ENCODE measurements at regions not wholly inside any gene's neighbourhood (a gene's known extent, or its start where the extent isn't known, plus 50 kb on each side); places are given as distances from the start of the nearest gene placed in this dataset.

DNA sequence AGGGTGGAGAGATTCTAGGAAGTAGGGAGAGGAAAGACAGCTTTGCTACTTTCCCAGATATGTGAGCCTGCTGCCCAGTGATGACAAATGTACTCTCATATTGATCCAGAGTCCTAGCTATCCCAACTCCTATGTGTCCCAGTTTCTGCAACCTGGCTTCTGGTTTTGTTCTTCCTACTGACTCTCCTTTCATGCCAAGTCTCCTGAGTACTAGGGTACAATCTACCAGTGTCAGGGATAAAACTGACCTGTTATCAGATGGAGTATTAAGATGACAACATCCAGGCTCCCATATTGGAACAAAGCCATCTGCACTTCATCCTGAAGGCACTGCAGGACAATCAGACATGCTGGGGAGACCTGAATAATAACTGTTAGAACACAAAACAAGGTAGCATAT is 233.7 kb upstream of the PHYHIPL start:
- POLR2A ChIA-PET = no interaction called here
- H3K36me3 ChIP-seq (ENCODE audit: control insufficient read depth in 2 of 2, insufficient read depth in 2 of 2, low read length in 1 of 2) = no peaks in the 10 kb centered on the region
- DNase-seq (ENCODE audit: low read depth, low spot score) (no peak), FAIRE-seq (no peak), ATAC-seq (no peak)
- H3K4me1 ChIP-seq (ENCODE audit: control insufficient read depth, insufficient read depth, low read length) = no peaks in the 10 kb centered on the region
- no peaks in the 10 kb centered on the region for H4K20me1 ChIP-seq (ENCODE audit: control insufficient read depth, insufficient read depth)
- no peaks in the 10 kb centered on the region for H3K9me3 ChIP-seq (replicated peaks; ENCODE audit: control insufficient read depth, insufficient read depth, low read length)
- H3K4me3 ChIP-seq = no peak overlapping the region
- H3K9ac ChIP-seq (ENCODE audit: control insufficient read depth, insufficient read depth, low read length) = no peak overlapping the region
- 0 out of 4 replicates have a peak, but pooled peaks cover 0 to 1% of the 10 kb centered on the region in 2 experiments for H3K27me3 ChIP-seq (replicated peaks in 1 of 2; ENCODE audit: control insufficient read depth in 2 of 2, insufficient read depth in 2 of 2, low read length in 1 of 2)
- no TSS peak for BruUV-seq (replicated peaks)
- SMC1A ChIA-PET (ENCODE audit: uncharacterized antibody, unreplicated experiment) = no interaction called here
- no peaks in the 10 kb centered on the region for H3K79me2 ChIP-seq (ENCODE audit: control insufficient read depth, insufficient read depth, low read length)
- CTCF ChIA-PET = interaction anchor here (2.6 kb wide), 1 partner anchor 9 kb away, joined by 10 read pairs; no protein-coding TSS in a partner anchor
- intact Hi-C loops (cut with micrococcal nuclease; ENCODE audit: unreplicated experiment) (no loop called here), in situ Hi-C loops (cut with MboI) (no loop called here)
- no peak overlapping the region for H3K27ac ChIP-seq (ENCODE audit: control insufficient read depth, insufficient read depth)
- no peak overlapping the region for H3K4me2 ChIP-seq (ENCODE audit: control insufficient read depth, insufficient read depth)
- no peak overlapping the region for H2AFZ ChIP-seq (ENCODE audit: control insufficient read depth, low read depth, low read length)
- RAD21 ChIA-PET (ENCODE audit: unreplicated experiment) = interaction anchor here (1.0 kb wide), 1 partner anchor 9 kb away, joined by 3 read pairs; no protein-coding TSS in a partner anchor
- TF ChIP-seq, protein P1, sequence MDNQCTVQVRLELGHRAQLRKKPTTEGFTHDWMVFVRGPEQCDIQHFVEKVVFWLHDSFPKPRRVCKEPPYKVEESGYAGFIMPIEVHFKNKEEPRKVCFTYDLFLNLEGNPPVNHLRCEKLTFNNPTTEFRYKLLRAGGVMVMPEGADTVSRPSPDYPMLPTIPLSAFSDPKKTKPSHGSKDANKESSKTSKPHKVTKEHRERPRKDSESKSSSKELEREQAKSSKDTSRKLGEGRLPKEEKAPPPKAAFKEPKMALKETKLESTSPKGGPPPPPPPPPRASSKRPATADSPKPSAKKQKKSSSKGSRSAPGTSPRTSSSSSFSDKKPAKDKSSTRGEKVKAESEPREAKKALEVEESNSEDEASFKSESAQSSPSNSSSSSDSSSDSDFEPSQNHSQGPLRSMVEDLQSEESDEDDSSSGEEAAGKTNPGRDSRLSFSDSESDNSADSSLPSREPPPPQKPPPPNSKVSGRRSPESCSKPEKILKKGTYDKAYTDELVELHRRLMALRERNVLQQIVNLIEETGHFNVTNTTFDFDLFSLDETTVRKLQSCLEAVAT (IDR thresholded peaks at IDR 0.05) = no peak
- TF ChIP-seq SUZ12 (IDR thresholded peaks at IDR 0.05; ENCODE audit: unreplicated experiment) = no peak
- TF ChIP-seq, protein P2, sequence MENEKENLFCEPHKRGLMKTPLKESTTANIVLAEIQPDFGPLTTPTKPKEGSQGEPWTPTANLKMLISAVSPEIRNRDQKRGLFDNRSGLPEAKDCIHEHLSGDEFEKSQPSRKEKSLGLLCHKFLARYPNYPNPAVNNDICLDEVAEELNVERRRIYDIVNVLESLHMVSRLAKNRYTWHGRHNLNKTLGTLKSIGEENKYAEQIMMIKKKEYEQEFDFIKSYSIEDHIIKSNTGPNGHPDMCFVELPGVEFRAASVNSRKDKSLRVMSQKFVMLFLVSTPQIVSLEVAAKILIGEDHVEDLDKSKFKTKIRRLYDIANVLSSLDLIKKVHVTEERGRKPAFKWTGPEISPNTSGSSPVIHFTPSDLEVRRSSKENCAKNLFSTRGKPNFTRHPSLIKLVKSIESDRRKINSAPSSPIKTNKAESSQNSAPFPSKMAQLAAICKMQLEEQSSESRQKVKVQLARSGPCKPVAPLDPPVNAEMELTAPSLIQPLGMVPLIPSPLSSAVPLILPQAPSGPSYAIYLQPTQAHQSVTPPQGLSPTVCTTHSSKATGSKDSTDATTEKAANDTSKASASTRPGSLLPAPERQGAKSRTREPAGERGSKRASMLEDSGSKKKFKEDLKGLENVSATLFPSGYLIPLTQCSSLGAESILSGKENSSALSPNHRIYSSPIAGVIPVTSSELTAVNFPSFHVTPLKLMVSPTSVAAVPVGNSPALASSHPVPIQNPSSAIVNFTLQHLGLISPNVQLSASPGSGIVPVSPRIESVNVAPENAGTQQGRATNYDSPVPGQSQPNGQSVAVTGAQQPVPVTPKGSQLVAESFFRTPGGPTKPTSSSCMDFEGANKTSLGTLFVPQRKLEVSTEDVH (IDR thresholded peaks at IDR 0.05; ENCODE audit: low read depth, partially characterized antibody) = no peak
- no peak for TF ChIP-seq BHLHE40 (IDR thresholded peaks at IDR 0.05; ENCODE audit: borderline replicate concordance in 1 of 2, low read depth in 2 of 2, low read length in 1 of 2)
- TF ChIP-seq RFX5 (IDR thresholded peaks at IDR 0.05; ENCODE audit: low read depth, low read length) = no peak
- TF ChIP-seq MYB (IDR thresholded peaks at IDR 0.05; ENCODE audit: borderline replicate concordance, low read depth, low read length) = no peak
- no peak for TF ChIP-seq FOXK2 (IDR thresholded peaks at IDR 0.05)
- TF ChIP-seq, protein P3, sequence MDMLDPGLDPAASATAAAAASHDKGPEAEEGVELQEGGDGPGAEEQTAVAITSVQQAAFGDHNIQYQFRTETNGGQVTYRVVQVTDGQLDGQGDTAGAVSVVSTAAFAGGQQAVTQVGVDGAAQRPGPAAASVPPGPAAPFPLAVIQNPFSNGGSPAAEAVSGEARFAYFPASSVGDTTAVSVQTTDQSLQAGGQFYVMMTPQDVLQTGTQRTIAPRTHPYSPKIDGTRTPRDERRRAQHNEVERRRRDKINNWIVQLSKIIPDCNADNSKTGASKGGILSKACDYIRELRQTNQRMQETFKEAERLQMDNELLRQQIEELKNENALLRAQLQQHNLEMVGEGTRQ (IDR thresholded peaks at IDR 0.05; ENCODE audit: borderline replicate concordance, low read depth, low read length) = no peak
- no peak for TF ChIP-seq TBL1XR1 (IDR thresholded peaks at IDR 0.05; ENCODE audit: low read depth, low read length)
- TF ChIP-seq, protein P4, sequence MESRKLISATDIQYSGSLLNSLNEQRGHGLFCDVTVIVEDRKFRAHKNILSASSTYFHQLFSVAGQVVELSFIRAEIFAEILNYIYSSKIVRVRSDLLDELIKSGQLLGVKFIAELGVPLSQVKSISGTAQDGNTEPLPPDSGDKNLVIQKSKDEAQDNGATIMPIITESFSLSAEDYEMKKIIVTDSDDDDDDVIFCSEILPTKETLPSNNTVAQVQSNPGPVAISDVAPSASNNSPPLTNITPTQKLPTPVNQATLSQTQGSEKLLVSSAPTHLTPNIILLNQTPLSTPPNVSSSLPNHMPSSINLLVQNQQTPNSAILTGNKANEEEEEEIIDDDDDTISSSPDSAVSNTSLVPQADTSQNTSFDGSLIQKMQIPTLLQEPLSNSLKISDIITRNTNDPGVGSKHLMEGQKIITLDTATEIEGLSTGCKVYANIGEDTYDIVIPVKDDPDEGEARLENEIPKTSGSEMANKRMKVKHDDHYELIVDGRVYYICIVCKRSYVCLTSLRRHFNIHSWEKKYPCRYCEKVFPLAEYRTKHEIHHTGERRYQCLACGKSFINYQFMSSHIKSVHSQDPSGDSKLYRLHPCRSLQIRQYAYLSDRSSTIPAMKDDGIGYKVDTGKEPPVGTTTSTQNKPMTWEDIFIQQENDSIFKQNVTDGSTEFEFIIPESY (IDR thresholded peaks at IDR 0.05) = no peak
- no peak for TF ChIP-seq KDM1A (IDR thresholded peaks at IDR 0.05; ENCODE audit: borderline replicate concordance)
- no peak for TF ChIP-seq ESRRA (IDR thresholded peaks at IDR 0.05; ENCODE audit: low read length)
- no peak for TF ChIP-seq CBX5 (IDR thresholded peaks at IDR 0.05; ENCODE audit: low read depth)
- TF ChIP-seq, protein P5, sequence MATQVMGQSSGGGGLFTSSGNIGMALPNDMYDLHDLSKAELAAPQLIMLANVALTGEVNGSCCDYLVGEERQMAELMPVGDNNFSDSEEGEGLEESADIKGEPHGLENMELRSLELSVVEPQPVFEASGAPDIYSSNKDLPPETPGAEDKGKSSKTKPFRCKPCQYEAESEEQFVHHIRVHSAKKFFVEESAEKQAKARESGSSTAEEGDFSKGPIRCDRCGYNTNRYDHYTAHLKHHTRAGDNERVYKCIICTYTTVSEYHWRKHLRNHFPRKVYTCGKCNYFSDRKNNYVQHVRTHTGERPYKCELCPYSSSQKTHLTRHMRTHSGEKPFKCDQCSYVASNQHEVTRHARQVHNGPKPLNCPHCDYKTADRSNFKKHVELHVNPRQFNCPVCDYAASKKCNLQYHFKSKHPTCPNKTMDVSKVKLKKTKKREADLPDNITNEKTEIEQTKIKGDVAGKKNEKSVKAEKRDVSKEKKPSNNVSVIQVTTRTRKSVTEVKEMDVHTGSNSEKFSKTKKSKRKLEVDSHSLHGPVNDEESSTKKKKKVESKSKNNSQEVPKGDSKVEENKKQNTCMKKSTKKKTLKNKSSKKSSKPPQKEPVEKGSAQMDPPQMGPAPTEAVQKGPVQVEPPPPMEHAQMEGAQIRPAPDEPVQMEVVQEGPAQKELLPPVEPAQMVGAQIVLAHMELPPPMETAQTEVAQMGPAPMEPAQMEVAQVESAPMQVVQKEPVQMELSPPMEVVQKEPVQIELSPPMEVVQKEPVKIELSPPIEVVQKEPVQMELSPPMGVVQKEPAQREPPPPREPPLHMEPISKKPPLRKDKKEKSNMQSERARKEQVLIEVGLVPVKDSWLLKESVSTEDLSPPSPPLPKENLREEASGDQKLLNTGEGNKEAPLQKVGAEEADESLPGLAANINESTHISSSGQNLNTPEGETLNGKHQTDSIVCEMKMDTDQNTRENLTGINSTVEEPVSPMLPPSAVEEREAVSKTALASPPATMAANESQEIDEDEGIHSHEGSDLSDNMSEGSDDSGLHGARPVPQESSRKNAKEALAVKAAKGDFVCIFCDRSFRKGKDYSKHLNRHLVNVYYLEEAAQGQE (IDR thresholded peaks at IDR 0.05; ENCODE audit: low read depth, low read length) = no peak
- no peak for TF ChIP-seq TARDBP (IDR thresholded peaks at IDR 0.05; ENCODE audit: borderline replicate concordance)

Measured in GM12878 (cell line).